Spleen (tissue), 11 donors: ENCODE measurements at regions not wholly inside any gene's neighbourhood (a gene's known extent, or its start where the extent isn't known, plus 50 kb on each side); places are given as distances from the start of the nearest gene placed in this dataset.

Source experiments
- DNase-seq: peaks from one replicate; pipeline ENCODE4 v3.0.0-alpha.2; 2020
- H3K27ac ChIP-seq, 8 donors: fragments of 200-600 bp; sonication (generic) in 7 of 8; 1 replicate in 4 of 8; 2 replicates in 4 of 8; pipeline versions ENCODE4 v1.5.0 to v1.8.0; 2016 to 2021; ENCODE audit warnings: inconsistent platforms in 4 of 8, mild to moderate bottlenecking in 4 of 8, moderate library complexity in 1 of 8
- H3K27me3 ChIP-seq, 7 donors: fragments of 200-600 bp; sonication (generic) in 6 of 7; replicated peaks in 1 of 7; 1 replicate in 4 of 7; 2 replicates in 3 of 7; pipeline versions ENCODE4 v1.5.0 to v1.8.0; 2016 to 2021; ENCODE audit warnings: inconsistent platforms in 3 of 7, mild to moderate bottlenecking in 1 of 7
- H3K36me3 ChIP-seq, 6 donors: fragments of 200-600 bp; sonication (generic) in 5 of 6; 1 replicate in 4 of 6; 2 replicates in 2 of 6; pipeline versions ENCODE4 v1.5.0 to v1.8.0; 2016 to 2021; ENCODE audit warnings: inconsistent platforms in 2 of 6
- H3K4me1 ChIP-seq, 6 donors: fragments of 200-600 bp; sonication (generic) in 5 of 6; 1 replicate in 3 of 6; 2 replicates in 3 of 6; pipeline versions ENCODE4 v1.5.0 to v1.8.0; 2016 to 2021; ENCODE audit warnings: inconsistent platforms in 3 of 6
- H3K4me3 ChIP-seq, 8 donors: fragments of 200-600 bp; sonication (generic) in 7 of 8; 1 replicate in 4 of 8; 2 replicates in 4 of 8; pipeline versions ENCODE4 v1.5.0 to v1.8.0; 2016 to 2021; ENCODE audit warnings: inconsistent platforms in 4 of 8, mild to moderate bottlenecking in 4 of 8, moderate library complexity in 2 of 8
- H3K9me3 ChIP-seq, 8 donors: fragments of 200-600 bp; sonication (generic) in 7 of 8; 1 replicate in 4 of 8; 2 replicates in 4 of 8; pipeline versions ENCODE4 v1.5.0 to v1.8.0; 2016 to 2021; ENCODE audit warnings: inconsistent platforms in 4 of 8
- POLR2A ChIP-seq, 3 donors: fragments of 450-650 bp; IDR thresholded peaks; one replicate each; pipeline ENCODE4 v1.5.1; 2017; ENCODE audit warnings: antibody characterized with exemption in 3 of 3, mild to moderate bottlenecking in 1 of 3
- POLR2AphosphoS5 ChIP-seq, 3 donors: sonication (generic); formaldehyde crosslinking; IDR thresholded peaks; one replicate each; pipeline ENCODE4 v1.5.1; 2017; ENCODE audit warnings: antibody characterized with exemption in 3 of 3
- WGBS, 5 donors: extraction: QIAGEN DNeasy Blood & Tissue Kit in 3 of 5; methylation state at CpG; one replicate each; pipeline versions ENCODE4 v1.1.5 to v1.1.7; 2013 to 2018; 5-methylcytosine and 5-hydroxymethylcytosine counted together
- intact Hi-C: fragments of 100-400 bp; cut with DNase I; formaldehyde crosslinking; loops from one replicate; pipeline ENCODE4 v1.15.0; 2023; ENCODE audit warnings: low total_unique reads
- TF ChIP-seq, protein P1 (sequence below), 11 experiments: fragments of 200-600 bp in 7 of 11; fragments of 450-650 bp in 4 of 11; sonication (generic) in 4 of 11; IDR thresholded peaks in 8 of 11; conservative IDR thresholded peaks in 3 of 11; 1 replicate in 7 of 11; 2 replicates in 4 of 11; pipeline versions ENCODE4 v1.4.0 to v1.8.0; 2016 to 2021; ENCODE audit warnings: antibody characterized with exemption in 11 of 11, inconsistent platforms in 4 of 11, mild to moderate bottlenecking in 1 of 11
- donor health status: healthy with polysubstance abuse.
- donor health status: DM: no; HTN: no; CAD: no; lungs with moderate emphysema.
- donor health status: DM: no; HTN: no; CAD: no.
- donor health status: Bipolar disorder and iron deficiency.
- donor health status: healthy.
- donor health status: DM: no; HTN: no; CAD: no.
- donor health status: DM: yes; HTN: yes; CAD: no.

DNA sequence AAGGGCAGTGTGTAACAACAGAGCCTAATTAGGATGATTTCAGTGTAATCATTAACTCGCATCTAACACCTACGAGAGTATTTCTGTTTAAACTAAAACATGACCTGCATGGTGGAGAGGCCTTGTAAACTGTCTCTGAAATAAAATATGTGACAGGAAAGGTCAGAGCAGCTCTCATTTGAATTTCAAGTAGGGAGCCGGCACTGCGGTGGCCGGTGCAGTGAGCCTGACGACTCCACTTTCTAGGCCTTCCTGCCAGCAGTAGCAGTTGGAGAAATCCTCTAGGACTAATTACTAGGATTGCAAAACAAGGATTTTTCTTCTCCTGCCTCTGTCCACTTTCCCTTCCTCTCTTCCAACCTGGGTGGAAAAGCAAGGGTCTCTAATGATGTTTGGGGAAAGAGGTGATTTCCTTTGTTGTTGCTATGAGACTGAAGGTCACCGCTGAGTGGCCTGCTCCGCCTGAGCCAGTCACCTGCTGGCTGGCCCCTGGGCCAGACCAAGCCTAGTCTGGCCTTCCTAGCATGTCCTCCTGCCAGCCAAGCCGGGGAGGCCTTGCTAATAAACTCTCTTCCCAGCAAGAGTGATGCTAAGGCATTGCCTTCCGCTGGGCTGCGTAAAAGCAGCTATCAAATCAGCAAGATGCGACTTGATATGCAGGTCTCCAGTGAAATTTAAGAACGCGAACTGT, 245.7 kb downstream of the PSAT1 start:
- Histone ChIP-seq H3K4me3 (no peak overlapping the region), H3K36me3 (no peaks in the 10 kb centered on the region), H3K9me3 (no peaks in the 10 kb centered on the region), H3K27ac (no peak overlapping the region), H3K27me3 (no peaks in the 10 kb centered on the region), H3K4me1 (no peaks in the 10 kb centered on the region)
- intact Hi-C loops = no loop called here
- TF ChIP-seq POLR2AphosphoS5 (IDR thresholded peaks at IDR 0.05) (no peak), POLR2A (IDR thresholded peaks at IDR 0.05) (no peak)
- TF ChIP-seq, protein P1, sequence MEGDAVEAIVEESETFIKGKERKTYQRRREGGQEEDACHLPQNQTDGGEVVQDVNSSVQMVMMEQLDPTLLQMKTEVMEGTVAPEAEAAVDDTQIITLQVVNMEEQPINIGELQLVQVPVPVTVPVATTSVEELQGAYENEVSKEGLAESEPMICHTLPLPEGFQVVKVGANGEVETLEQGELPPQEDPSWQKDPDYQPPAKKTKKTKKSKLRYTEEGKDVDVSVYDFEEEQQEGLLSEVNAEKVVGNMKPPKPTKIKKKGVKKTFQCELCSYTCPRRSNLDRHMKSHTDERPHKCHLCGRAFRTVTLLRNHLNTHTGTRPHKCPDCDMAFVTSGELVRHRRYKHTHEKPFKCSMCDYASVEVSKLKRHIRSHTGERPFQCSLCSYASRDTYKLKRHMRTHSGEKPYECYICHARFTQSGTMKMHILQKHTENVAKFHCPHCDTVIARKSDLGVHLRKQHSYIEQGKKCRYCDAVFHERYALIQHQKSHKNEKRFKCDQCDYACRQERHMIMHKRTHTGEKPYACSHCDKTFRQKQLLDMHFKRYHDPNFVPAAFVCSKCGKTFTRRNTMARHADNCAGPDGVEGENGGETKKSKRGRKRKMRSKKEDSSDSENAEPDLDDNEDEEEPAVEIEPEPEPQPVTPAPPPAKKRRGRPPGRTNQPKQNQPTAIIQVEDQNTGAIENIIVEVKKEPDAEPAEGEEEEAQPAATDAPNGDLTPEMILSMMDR (IDR thresholded peaks at IDR 0.05 in 8 of 11, conservative IDR thresholded peaks at IDR 0.05 in 3 of 11) = no peak
- DNase-seq = no peak
- WGBS, 5 donors = 76 to 85% (median 82%) methylated on average over 14 of the region's 14 CpGs

GRCh38 chr9:78543353-78543752, 246.4 kb downstream of the PSAT1 start:
- H3K27me3 ChIP-seq = no peaks in the 10 kb centered on the region
- DNase-seq = no peak
- no peaks in the 10 kb centered on the region for H3K4me1 ChIP-seq
- H3K36me3 ChIP-seq = no peaks in the 10 kb centered on the region
- TF ChIP-seq POLR2AphosphoS5 (IDR thresholded peaks at IDR 0.05) (no peak), POLR2A (IDR thresholded peaks at IDR 0.05) (no peak)
- TF ChIP-seq, protein P1 (IDR thresholded peaks at IDR 0.05 in 8 of 11, conservative IDR thresholded peaks at IDR 0.05 in 3 of 11) = no peak
- no peak overlapping the region for H3K27ac ChIP-seq
- no peak overlapping the region for H3K4me3 ChIP-seq
- no peaks in the 10 kb centered on the region for H3K9me3 ChIP-seq
- 76 to 79% (median 78%) methylated on average over 3 of the region's 3 CpGs for WGBS, 5 donors
- intact Hi-C loops = no loop called here

DNA sequence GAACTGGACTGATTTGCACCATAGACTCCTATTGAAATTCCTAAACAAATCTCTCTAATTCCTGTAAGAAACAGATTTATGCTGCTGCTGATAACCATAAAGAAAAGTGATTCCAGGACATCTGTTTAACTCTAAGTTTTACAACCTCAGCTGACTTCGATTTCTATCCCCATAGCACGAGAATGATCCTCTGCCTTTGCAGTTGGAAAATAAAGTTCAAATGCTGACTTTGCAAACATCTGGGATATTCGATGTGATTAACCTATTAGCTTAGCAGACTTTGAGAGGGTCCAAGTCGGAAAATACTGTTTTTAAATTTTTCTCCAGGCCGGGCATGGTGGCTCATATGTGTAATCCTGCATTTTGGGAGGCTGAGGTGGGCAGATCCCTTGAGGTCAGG, 247.3 kb downstream of the PSAT1 start:
- Histone ChIP-seq H3K36me3 (no peaks in the 10 kb centered on the region), H3K9me3 (no peaks in the 10 kb centered on the region), H3K4me1 (no peaks in the 10 kb centered on the region), H3K4me3 (no peak overlapping the region), H3K27ac (no peak overlapping the region), H3K27me3 (no peaks in the 10 kb centered on the region)
- intact Hi-C loops = no loop called here
- no peak for DNase-seq
- TF ChIP-seq POLR2A (IDR thresholded peaks at IDR 0.05) (no peak), POLR2AphosphoS5 (IDR thresholded peaks at IDR 0.05) (no peak)
- TF ChIP-seq, protein P1 (IDR thresholded peaks at IDR 0.05 in 8 of 11, conservative IDR thresholded peaks at IDR 0.05 in 3 of 11) = no peak
- 79 to 92% (median 88%) methylated on average over 5 of the region's 5 CpGs for WGBS, 5 donors

DNA sequence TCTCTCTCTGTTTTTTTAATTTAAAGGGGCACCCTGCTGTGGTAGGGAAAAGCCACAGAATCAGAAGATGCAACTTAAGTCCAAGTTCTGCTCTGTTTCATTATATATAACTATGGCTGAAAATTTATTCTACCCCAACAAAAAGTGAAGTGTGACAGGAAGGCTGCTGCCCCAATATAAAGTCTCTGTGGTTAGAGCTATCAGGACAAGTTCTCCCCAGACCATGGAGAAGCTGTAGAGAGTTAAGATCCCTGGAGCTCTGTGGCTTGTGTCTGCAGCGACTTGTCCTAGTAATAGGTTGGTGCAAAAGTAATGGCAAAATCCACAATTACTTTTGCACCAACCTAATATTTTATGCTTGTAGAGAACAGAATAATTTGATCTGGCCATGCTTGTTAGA, 250.9 kb downstream of the PSAT1 start:
- Histone ChIP-seq H3K27me3 (no peaks in the 10 kb centered on the region), H3K36me3 (no peaks in the 10 kb centered on the region), H3K4me3 (no peak overlapping the region), H3K4me1 (no peaks in the 10 kb centered on the region), H3K9me3 (no peaks in the 10 kb centered on the region), H3K27ac (no peak overlapping the region)
- TF ChIP-seq, protein P1 (IDR thresholded peaks at IDR 0.05 in 8 of 11, conservative IDR thresholded peaks at IDR 0.05 in 3 of 11) = no peak
- TF ChIP-seq POLR2A (IDR thresholded peaks at IDR 0.05) (no peak), POLR2AphosphoS5 (IDR thresholded peaks at IDR 0.05) (no peak)
- no peak for DNase-seq
- intact Hi-C loops = no loop called here
- 20 to 38% (median 36%) methylated on average over 1 of the region's 1 CpG for WGBS, 5 donors
